Amniotic epithelial cell (primary cell): ENCODE measurements at regions not wholly inside any gene's neighbourhood (a gene's known extent, or its start where the extent isn't known, plus 50 kb on each side); places are given as distances from the start of the nearest gene placed in this dataset.
"Not testable (repeated sequence)": the region's sequence is repeated elsewhere in the genome, so short reads cannot be mapped to it uniquely, and the experiment has no call there.

Experiments used
- DNase-seq: peaks from one replicate; pipeline ENCODE4 v3.0.0-alpha.2; 2010; ENCODE audit warnings: low read depth

DNA sequence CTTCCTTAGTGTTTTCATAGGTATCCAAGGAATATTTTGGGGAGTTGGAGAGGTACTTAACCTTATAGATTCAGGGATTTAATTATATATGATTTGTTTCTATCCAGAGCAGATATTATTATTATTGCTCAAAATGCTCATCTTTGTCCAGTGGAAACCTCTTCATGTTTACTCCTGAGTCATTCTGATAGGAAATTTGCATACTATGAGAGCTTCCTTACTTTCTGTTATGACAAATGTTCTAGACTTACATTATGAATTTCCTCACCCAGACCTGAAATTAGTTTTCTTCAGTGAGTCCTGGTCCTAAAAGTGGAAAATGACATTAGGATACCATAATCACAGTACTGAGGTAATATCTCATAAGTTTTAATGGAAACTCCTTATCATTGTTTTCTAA lies 57.5 kb upstream of the PLPPR5 start:
- DNase-seq, result no peak

- no peak for DNase-seq
Observed at GRCh38 chr1:99069146-99069545, 64.5 kb upstream of the PLPPR5 start.

GRCh38 chr1:99078529-99078928 lies 73.9 kb upstream of the PLPPR5 start:
- DNase-seq, result not testable (repeated sequence)

DNA sequence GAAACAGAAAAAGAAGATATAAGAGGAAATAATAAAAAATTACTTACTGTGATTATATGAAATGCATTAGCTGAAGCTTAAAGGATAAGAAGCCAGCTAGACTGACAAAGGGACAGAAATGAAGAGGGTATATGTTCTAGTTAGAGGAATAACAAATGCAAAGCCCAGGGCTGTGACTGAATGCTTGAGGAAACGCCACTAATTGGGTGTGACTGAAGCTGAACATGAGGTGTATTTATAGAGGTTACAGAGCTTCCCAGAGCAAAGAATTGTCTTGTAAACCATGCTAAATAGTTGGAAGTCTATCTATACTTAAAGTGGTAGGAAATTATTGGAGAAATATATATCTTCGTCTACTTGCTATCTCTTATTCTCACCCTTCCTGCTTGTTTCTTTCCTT lies 77.7 kb upstream of the PLPPR5 start:
- DNase-seq, result no peak

DNA sequence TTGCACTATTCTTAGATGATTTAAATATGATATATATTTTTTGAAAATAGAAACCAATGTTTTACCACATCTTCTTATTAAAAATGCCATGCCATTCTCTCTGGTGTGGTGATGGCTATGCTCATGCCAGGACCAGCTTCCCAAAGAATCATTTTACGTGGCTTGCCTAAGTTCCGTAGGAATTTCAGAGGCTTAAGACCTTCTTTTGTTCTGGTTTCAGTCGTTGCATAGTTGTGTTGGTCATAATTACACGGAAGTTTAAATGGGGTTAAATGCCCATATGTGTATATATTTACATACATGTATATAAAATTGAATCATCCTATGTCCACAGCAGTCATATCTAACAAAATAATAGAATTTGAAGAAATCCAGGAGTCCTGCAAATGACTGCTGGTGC lies 78.7 kb upstream of the PLPPR5 start:
- DNase-seq, result no peak

GRCh38 chr1:99084562-99084961 lies 79.9 kb upstream of the PLPPR5 start:
- DNase-seq, result no peak

DNA sequence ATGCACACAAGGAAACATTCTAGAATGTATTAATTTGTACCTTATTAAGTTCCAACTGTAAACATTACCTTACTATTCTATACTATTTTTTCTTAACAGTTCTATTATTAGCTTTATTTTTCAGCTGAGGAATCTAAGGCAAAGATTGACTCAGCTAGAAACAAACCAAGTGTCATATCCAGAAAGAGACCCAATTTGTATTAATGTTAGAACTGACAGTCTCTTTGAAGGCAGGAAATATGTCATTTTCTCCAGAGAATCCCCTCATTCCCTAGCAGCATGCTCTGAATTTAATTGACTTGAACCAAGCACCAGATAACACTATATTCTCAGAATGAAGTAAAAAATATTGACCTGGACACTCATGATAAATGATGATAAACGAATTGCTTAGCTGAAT lies 81.4 kb upstream of the PLPPR5 start:
- DNase-seq, result no peak

DNA sequence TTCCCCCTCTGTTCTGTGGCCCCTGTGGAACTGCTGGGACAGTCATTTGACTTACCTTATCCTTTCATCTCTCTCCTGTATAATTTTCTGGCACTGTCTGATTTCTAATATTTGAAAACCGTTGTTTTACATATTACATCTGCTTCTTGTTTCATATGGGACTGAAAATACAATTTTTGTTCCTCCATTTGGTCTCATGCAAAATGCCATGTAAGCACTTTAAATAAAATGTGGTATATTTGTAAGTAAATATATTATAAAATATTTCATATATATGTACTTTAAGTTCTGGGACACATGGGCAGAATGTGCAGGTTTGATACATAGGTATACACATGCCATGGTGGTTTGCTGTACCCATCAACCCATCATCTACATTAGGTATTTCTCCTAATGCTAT lies 93.9 kb upstream of the PLPPR5 start:
- no peak for DNase-seq

GRCh38 chr1:99106274-99106673 lies 101.6 kb upstream of the PLPPR5 start:
- DNase-seq, result no peak

DNA sequence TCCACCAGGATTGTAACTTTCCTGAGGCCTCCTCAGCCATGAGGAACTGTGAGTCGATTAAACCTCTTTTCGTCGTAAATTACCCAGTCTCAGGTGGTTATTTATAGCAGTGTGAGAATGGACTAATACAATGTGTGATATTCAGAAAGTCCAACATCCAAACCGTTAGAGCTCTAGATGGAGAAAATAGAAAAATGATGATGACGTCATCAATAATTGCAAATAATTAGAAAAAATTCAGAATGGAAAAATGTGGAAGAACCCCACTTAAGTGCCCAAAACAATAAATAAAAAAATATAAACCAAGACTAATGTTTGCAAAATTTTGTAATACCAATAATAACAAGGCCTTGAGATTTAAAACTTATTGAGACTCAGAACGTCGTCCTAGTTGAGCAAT lies 103.0 kb upstream of the PLPPR5 start:
- no peak for DNase-seq

GRCh38 chr1:99110140-99111041 lies 105.7 kb upstream of the PLPPR5 start:
- DNase-seq, result no peak

DNA sequence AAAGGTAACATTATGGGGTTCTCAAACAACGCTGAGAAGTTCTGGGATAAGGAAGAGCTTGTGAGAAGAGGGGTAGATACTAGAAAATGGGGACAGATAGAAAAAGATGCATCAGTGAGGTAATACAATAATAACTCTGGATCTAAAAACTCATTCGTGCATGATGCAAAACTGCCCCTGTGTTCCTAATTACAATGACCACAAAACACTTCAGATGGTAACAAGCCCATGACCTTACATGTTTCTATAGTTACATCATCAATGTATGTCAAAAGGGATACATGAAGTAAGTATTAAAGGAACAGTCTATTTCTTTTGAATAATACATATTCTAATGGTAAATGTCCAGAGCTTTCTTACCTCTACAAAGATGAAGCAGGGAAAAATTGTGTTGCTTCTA lies 110.6 kb upstream of the PLPPR5 start:
- no peak for DNase-seq

DNA sequence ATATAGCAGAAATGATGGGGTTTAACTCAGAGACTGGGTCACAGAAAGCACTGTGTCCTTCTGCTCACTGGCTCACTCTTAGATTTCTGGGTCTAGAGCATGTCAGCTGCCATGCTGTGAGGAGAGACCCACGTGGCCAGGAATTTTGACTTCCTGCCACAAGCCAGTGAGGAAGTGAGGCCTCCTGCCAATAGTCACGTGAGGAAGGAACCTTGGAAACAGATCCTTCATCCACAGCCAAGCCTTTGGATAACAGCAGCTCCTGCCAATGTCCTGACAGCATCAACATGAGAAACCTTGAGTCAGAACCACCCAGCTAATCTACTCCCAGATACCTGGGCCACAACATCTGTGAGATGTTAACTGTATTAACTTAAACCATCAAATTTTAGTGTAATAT lies 114.5 kb upstream of the PLPPR5 start:
- no peak for DNase-seq

DNA sequence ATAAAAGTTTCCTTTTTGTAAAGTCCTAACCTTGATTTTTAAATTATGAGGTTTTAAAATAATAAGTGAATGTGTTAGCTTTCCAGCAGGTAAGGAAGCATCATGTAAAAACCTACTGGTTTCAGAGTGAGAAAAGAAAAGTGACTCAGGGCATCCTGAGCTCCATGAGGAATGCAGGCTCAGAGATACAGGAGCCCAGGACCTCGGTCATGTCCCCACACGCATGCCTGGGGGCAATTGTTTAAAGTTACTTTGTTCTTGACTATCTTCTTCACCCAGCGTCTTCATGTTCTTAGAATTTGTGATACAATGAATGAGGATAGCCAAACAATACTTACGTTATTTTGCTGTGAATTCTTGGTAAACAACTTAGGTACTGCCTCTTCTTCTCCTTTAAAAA lies 117.4 kb upstream of the PLPPR5 start:
- DNase-seq, result no peak

DNA sequence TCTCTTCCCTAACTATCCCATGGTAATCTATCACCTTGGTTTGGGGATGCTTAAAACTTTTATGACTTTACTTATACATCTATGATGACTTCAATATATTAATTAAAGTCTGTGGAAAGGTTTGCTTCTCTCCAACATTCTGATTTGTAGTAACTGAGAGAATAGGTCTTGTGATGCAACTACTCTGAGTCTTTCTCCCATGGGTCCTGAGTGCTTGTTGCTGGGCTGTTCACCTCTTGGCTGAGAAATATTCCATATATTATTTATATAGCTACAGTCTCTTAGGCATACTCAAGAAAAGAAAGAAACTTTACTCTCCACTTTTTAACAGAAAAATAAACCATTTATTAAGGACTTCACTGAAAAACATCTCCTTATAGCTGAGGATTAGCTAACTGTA lies 119.3 kb upstream of the PLPPR5 start:
- no peak for DNase-seq

DNA sequence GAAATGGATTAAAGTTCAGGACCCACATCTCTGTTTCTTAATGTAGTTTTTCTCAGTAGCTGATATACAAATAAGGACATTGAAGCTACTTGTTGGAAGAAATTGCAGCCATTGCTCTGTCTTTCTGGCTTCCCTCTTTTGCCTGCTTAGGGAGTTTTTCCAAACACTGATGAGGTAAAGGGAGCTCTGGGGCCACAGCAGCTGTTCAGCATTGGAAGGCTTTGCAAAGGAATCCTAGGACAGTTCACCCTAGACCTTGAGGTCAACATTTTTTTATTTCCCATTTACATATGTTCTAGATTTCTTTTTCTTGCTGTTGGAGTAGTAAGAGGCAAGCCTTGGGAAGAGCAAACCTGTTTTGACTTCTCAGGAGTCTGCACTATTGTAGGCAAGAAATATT lies 126.9 kb upstream of the PLPPR5 start:
- no peak for DNase-seq

- DNase-seq, result no peak
Observed at GRCh38 chr1:99133756-99134500, 129.3 kb upstream of the PLPPR5 start.

DNA sequence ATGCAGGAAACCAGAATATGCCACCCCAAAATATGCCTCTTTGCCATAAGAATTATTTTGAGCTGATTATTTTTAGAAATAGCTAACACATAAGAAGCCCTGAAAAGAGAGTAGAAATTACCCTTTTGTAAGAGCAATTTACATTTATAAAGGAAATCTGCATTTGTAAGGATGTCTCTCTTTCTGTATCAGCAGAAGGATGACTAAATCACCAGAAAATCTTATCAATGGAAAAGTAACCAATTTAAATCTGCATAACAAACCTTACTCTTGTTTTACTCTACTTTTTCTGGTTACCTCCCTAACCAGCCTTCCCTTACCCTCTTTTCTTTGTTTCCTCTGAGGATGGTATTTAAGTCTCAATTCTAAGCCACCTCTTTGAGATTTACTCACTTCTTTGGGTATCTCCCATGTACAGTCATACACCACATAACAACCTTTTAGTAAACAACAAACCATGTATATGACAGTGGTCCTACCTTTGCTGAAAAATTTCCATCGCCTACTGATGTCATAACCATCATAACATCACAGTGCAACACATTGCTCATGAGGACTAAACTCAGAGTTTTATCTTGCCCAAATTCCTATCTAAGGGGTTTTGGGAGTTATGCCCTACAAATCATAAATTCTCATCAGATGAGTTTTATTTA lies 126.6 kb upstream of the PLPPR4 start:
- DNase-seq, result no peak

GRCh38 chr1:99139876-99140275 lies 124.4 kb upstream of the PLPPR4 start:
- DNase-seq, result peak; percentile 1

DNA sequence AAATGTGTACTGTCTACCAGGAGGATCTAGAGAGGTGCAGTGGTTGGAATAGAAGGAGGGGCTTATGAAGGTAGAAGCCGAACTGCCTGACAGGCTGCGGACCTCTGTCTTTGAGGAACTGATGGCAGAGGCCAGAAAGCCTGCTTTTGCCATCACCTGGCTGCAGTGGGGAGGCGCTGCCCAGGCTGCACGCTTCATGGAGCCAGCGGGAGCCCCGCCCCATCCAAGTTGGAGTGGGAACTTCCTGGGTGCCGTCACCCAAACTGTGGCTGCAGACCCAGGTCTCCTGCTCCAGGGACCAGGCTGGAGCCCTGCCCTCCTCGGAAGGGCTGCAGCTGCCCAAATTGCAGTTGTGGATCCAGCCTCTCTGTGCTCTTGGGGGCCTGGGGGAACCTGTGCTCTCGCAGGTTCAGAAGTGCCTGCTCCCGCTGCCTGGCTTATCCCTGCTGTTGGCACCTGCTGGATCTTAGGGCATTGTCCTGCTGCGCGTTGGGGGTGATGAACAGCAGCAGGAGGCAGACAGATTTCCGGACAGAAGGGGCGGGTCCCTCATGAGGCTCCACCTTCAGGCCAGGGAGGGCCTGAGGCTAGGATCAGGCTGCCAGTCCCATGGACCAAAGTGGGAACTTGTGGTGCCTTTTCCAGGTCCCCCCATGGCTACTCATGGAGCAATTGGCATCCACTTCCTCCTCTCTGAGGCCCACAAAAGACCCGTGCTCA lies 118.0 kb upstream of the PLPPR4 start:
- DNase-seq, result no peak

DNA sequence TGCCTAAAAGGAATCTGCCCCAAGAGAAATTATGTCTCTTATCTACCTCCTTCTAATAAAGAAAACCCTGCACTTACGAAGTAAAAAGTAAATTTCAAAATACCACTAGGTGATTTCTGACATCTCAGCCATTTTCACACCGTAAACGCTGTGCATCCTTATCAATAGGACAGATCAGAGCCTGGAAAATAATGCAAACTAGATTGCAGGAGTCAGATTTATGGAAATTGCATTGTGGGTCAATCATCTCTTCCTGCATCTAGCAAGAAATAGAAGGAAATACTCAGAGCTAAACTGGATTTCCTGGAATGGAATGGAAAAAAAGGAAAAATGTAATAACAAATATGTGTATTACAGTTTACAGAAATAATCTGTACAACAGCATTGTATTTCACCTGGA lies 114.3 kb upstream of the PLPPR4 start:
- DNase-seq, result no peak

DNA sequence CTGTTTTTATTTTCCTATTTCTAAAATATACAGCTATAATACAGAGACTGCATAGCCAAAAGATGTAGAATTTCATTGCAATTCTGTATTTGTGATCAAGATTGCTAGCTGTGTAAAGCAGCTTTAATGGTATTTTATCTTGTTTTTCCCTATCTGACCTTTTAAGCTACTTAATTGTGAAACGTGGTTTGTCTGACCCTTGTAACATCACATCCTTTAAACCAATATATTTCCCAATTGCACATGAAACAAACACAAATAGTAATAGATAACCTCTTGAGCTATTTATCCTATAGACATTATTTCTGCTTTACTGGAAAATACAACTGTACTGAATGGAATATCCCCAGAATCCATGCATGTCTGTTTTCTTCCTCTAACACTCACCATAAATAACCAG lies 112.2 kb upstream of the PLPPR4 start:
- no peak for DNase-seq
